IMR-90 (cell line): ENCODE measurements at regions not wholly inside any gene's neighbourhood (a gene's known extent, or its start where the extent isn't known, plus 50 kb on each side); places are given as distances from the start of the nearest gene placed in this dataset.

ENCODE experiments used
- BHLHE40 ChIP-seq: fragments of 150-350 bp; IDR thresholded peaks from 2 replicates; pipeline ENCODE4 v1.6.1; 2016; ENCODE audit warnings: mild to moderate bottlenecking, low read depth, low read length
- CTCF ChIP-seq: conservative IDR thresholded peaks from 2 replicates; pipeline ENCODE4 v1.5.1; 2012; ENCODE audit warnings: mild to moderate bottlenecking, low read depth, low read length, improper control_type of control experiment
- MAZ ChIP-seq: IDR thresholded peaks from 2 replicates; pipeline ENCODE4 v1.6.1; 2012; ENCODE audit warnings: low read depth, mild to moderate bottlenecking, low read length, improper control_type of control experiment, moderate library complexity, borderline replicate concordance
- MXI1 ChIP-seq: IDR thresholded peaks from 2 replicates; pipeline ENCODE4 v1.6.1; 2012; ENCODE audit warnings: low read depth, mild to moderate bottlenecking, low read length, moderate library complexity, borderline replicate concordance
- POLR2A ChIP-seq: IDR thresholded peaks from 2 replicates; pipeline ENCODE4 v1.6.1; 2012; ENCODE audit warnings: mild to moderate bottlenecking, low read depth, low read length
- RAD21 ChIP-seq: IDR thresholded peaks from 2 replicates; pipeline ENCODE4 v1.6.1; 2012; ENCODE audit warnings: low read length, improper control_type of control experiment

GRCh38 chr4:60588556-60588955, 611.6 kb upstream of the ADGRL3 start:
- TF ChIP-seq CTCF (no peak), BHLHE40 (no peak), POLR2A (no peak), MAZ (no peak), RAD21 (no peak), MXI1 (no peak)
